ENCODE measurements at regions not wholly inside any gene's neighbourhood (a gene's known extent, or its start where the extent isn't known, plus 50 kb on each side); places are given as distances from the start of the nearest gene placed in this dataset.
"Not testable (repeated sequence)": the region's sequence is repeated elsewhere in the genome, so short reads cannot be mapped to it uniquely, and the experiment has no call there.

- H3K27me3 ChIP-seq: no peaks in the 10 kb centered on the region
- H3K27ac ChIP-seq: no peak overlapping the region
- H3K36me3 ChIP-seq: no peaks in the 10 kb centered on the region
- no peak for DNase-seq (ENCODE audit: extremely low spot score in 2 of 2)
- TF ChIP-seq POLR2A (IDR thresholded peaks at IDR 0.05) (no peak), POLR2AphosphoS5 (IDR thresholded peaks at IDR 0.05; ENCODE audit: insufficient read depth in 1 of 2, low read depth in 1 of 2) (no peak), CTCF (IDR thresholded peaks at IDR 0.05) (no peak)
- intact Hi-C loops (cut with DNase I): no loop called here
- no peaks in the 10 kb centered on the region for H3K4me1 ChIP-seq
- no peak overlapping the region for H3K4me3 ChIP-seq
- no peaks in the 10 kb centered on the region for H3K9me3 ChIP-seq
Observed at GRCh38 chr14:83004456-83005006, 1470.9 kb upstream of the SEL1L start.

GRCh38 chr14:83006121-83006670 is 1472.5 kb upstream of the SEL1L start:
- intact Hi-C loops (cut with DNase I): no loop called here
- TF ChIP-seq POLR2A (IDR thresholded peaks at IDR 0.05) (no peak), POLR2AphosphoS5 (IDR thresholded peaks at IDR 0.05; ENCODE audit: insufficient read depth in 1 of 2, low read depth in 1 of 2) (no peak), CTCF (IDR thresholded peaks at IDR 0.05) (no peak)

GRCh38 chr14:83007052-83007451 is 1473.4 kb upstream of the SEL1L start:
- H3K27ac ChIP-seq; H3K4me1 ChIP-seq; H3K36me3 ChIP-seq; H3K27me3 ChIP-seq; H3K4me3 ChIP-seq; H3K9me3 ChIP-seq; intact Hi-C loops (cut with DNase I); DNase-seq (ENCODE audit: extremely low spot score in 2 of 2): not testable (repeated sequence)

More at GRCh38 chr14:83006121-83006670, 1472.5 kb upstream of the SEL1L start:
- no peak for DNase-seq (ENCODE audit: extremely low spot score in 2 of 2)
- Histone ChIP-seq H3K4me1 (no peaks in the 10 kb centered on the region), H3K4me3 (no peak overlapping the region), H3K36me3 (no peaks in the 10 kb centered on the region), H3K27me3 (no peaks in the 10 kb centered on the region), H3K27ac (no peak overlapping the region), H3K9me3 (peaks cover 4% of the 10 kb centered on the region)

- Histone ChIP-seq H3K4me3 (no peak overlapping the region), H3K27ac (no peak overlapping the region), H3K27me3 (no peaks in the 10 kb centered on the region), H3K36me3 (no peaks in the 10 kb centered on the region), H3K9me3 (peaks cover 4% of the 10 kb centered on the region), H3K4me1 (no peaks in the 10 kb centered on the region)
- DNase-seq (ENCODE audit: extremely low spot score in 2 of 2): no peak
- intact Hi-C loops (cut with DNase I): no loop called here
- TF ChIP-seq POLR2A (IDR thresholded peaks at IDR 0.05) (no peak), CTCF (IDR thresholded peaks at IDR 0.05) (no peak), POLR2AphosphoS5 (IDR thresholded peaks at IDR 0.05; ENCODE audit: insufficient read depth in 1 of 2, low read depth in 1 of 2) (no peak)
Observed at GRCh38 chr14:83007641-83008225, 1474.1 kb upstream of the SEL1L start.

GRCh38 chr14:83017296-83017695 is 1483.6 kb upstream of the SEL1L start:
- H3K9me3 ChIP-seq: no peaks in the 10 kb centered on the region
- H3K4me3 ChIP-seq: no peak overlapping the region
- H3K4me1 ChIP-seq: no peaks in the 10 kb centered on the region
- H3K36me3 ChIP-seq: no peaks in the 10 kb centered on the region
- H3K27me3 ChIP-seq: no peaks in the 10 kb centered on the region
- intact Hi-C loops (cut with DNase I): no loop called here
- no peak overlapping the region for H3K27ac ChIP-seq
- DNase-seq (ENCODE audit: extremely low spot score in 2 of 2): no peak
- no peak for TF ChIP-seq POLR2A (IDR thresholded peaks at IDR 0.05)
- no peak for TF ChIP-seq POLR2AphosphoS5 (IDR thresholded peaks at IDR 0.05; ENCODE audit: insufficient read depth in 1 of 2, low read depth in 1 of 2)
- TF ChIP-seq CTCF (IDR thresholded peaks at IDR 0.05): no peak

Measured in vagina (tissue), 2 donors.